SHP77 treated with DMSO at 0.1 percent for 48 hours (cell line): ENCODE measurements at regions not wholly inside any gene's neighbourhood (a gene's known extent, or its start where the extent isn't known, plus 50 kb on each side); places are given as distances from the start of the nearest gene placed in this dataset.

Source experiments
- DNase-seq: peaks from one replicate; lab custom pipeline; 2025; lab: John Stamatoyannopoulos, UW

- DNase-seq: no peak
These were observed 173.3 kb downstream of the KCNE4 start for GRCh38 chr2:223225266-223225665.

- no peak for DNase-seq
These were observed 174.3 kb downstream of the KCNE4 start for GRCh38 chr2:223226264-223226663.

GRCh38 chr2:223227338-223227737 lies 175.3 kb downstream of the KCNE4 start:
- DNase-seq: no peak

GRCh38 chr2:223228871-223229270 lies 176.9 kb downstream of the KCNE4 start:
- DNase-seq: no peak

- DNase-seq: no peak
These were observed 178.4 kb downstream of the KCNE4 start for GRCh38 chr2:223230352-223230751.

GRCh38 chr2:223232285-223232684 lies 180.3 kb downstream of the KCNE4 start:
- no peak for DNase-seq

- DNase-seq: no peak
These were observed 180.9 kb downstream of the KCNE4 start for GRCh38 chr2:223232896-223233295.

- no peak for DNase-seq
These were observed 184.0 kb downstream of the KCNE4 start for GRCh38 chr2:223235986-223236385.

GRCh38 chr2:223238301-223238700 lies 186.3 kb downstream of the KCNE4 start:
- no peak for DNase-seq

GRCh38 chr2:223243233-223243632 lies 191.2 kb downstream of the KCNE4 start:
- no peak for DNase-seq

- DNase-seq: no peak
These were observed 195.1 kb downstream of the KCNE4 start for GRCh38 chr2:223247136-223247535.

- DNase-seq: no peak
These were observed 199.8 kb downstream of the KCNE4 start for GRCh38 chr2:223251656-223252229.

GRCh38 chr2:223260681-223261080 lies 208.7 kb downstream of the KCNE4 start:
- DNase-seq: no peak

- no peak for DNase-seq
These were observed 211.0 kb downstream of the KCNE4 start for GRCh38 chr2:223262946-223263345.

GRCh38 chr2:223264541-223265193 lies 212.7 kb downstream of the KCNE4 start:
- DNase-seq: no peak

GRCh38 chr2:223267160-223267951 lies 215.4 kb downstream of the KCNE4 start:
- no peak for DNase-seq

GRCh38 chr2:223269386-223269785 lies 217.4 kb downstream of the KCNE4 start:
- no peak for DNase-seq

GRCh38 chr2:223270548-223270947 lies 218.6 kb downstream of the KCNE4 start:
- no peak for DNase-seq

- no peak for DNase-seq
These were observed 222.0 kb downstream of the KCNE4 start for GRCh38 chr2:223273995-223274394.

GRCh38 chr2:223282221-223282620 lies 230.2 kb downstream of the KCNE4 start:
- no peak for DNase-seq

GRCh38 chr2:223283329-223283728 lies 231.3 kb downstream of the KCNE4 start:
- DNase-seq: no peak

GRCh38 chr2:223283771-223284170 lies 231.8 kb downstream of the KCNE4 start:
- DNase-seq: no peak
